ENCODE measurements at regions not wholly inside any gene's neighbourhood (a gene's known extent, or its start where the extent isn't known, plus 50 kb on each side); places are given as distances from the start of the nearest gene placed in this dataset.

DNA sequence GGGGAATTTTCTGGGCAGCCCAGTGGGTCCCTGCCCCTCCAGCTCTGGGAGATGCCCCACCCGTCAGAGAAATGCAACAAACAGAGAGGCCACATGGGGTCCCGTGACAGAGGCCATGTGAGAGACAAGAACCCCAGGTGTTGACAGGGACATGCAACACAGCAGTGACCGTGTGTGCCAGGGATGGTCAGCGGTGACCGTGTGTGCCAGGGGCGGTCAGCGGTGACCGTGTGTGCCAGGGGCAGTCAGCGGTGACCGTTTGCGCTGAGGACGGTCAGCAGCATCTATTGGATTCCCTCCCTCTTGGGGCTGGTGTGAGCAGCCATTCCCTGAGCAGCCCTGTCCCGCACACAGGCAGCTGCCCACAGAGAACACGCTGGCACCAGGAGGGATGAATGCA is 146.6 kb upstream of the OTOS start:
- DNase-seq: no peak

DNA sequence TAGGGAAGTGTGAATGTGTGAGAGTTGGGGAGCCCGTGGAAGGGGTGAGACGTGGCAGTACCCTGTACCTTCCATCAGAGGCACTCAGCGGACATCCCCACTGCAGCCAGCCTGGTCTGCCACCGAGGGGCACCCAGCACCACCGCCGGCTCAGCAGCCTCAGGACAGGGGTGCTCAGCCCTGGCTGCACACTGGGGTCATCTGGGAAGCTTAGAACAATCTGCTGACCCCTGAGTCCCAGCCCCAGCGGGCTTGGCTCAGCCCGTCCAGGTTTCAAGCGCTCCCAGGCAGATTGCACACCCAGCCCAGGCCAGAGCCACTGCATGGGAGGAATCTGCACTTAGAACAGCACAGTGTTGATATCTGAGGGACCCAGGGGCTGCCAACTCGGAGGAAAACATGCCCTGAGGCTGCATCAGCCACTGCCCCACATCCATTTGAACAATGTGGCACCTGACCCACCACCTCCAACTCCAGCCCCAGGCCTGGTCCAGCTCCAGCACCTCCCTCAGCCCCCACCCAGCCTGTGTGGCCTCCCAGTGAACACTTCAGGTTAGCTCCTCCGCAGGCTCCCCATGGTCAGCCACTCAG is 147.1 kb upstream of the OTOS start:
- no peak for DNase-seq

- DNase-seq: no peak
Observed at GRCh38 chr2:240288087-240288521, 147.4 kb upstream of the GPC1 start.

DNA sequence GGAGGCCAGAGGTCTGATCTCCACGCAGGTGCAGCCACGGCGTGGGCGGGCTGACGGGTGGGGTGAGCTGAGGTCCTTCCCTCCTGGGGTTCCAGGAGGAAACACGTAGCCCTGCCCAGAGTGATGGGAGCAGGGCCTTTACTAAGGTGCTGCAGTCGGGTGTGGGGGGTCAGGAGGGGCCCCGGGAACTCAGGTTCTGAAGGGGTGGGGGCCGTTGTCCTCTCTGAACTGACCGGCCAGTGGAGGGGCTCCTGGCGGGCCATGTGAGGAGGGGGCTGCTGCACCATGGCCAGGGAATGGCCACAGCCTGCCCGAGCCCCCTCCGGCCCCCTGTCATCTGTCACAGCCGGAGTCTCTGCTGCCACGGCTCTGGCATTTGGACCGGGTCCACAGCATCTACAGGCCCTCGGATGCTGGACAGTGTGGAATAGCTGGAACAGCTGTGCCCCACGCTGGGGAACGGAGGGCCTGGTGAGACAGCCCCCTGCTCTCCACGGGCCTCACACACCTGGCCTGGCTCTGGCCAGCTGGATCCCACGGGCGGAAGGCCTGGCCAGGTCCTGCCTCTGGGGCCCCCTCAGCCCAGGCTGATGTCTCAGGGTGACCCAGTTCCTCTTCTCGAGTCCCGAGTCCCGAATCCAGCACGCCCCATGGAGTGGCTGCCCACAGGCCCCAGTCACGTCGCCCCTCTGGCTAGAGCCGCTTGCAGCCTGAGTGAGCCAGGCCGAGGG is 145.6 kb upstream of the GPC1 start:
- DNase-seq: no peak

DNA sequence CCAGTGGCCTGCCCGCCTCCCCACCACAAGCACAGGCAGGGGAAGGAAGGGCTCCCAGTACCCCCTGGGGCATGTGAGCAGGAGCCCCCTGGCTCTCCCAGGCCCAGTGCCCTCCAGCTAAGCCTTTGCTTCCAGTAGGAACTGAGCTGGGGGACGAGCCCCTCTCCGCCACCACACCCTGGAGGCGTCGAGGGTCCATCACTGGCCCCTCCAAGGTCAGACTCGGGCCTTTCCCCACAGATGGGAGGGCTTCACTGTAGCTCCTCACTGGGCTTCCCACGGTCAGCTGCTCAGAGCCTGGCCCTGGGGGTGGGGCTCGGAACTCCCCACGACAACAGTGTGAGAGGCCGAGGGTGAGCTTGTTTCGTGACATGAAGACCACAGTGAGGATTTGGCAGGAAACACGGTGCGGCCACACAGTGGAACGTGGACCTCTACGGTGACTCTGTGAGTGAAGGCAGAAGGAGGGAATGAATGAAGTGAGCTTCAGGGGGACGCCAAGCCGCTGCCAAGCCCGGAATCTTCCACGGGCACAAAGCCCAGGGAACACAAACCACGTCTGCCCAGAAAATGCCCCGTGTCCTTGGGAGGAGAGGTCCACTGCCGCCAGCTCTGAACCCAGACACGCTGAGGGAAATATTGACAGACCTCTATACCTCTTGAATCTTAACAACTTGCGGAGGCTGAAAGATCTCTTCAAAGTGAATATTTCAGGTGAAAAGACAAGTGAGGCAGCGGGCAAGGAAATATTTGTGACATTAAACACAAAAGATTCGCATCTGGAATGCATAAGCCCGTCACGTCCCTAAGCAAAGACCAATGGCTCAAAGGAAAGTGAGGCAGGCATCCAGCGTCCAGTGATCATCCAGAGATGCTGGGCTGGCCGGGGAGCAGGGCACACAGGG is 144.8 kb upstream of the GPC1 start:
- no peak for DNase-seq

DNA sequence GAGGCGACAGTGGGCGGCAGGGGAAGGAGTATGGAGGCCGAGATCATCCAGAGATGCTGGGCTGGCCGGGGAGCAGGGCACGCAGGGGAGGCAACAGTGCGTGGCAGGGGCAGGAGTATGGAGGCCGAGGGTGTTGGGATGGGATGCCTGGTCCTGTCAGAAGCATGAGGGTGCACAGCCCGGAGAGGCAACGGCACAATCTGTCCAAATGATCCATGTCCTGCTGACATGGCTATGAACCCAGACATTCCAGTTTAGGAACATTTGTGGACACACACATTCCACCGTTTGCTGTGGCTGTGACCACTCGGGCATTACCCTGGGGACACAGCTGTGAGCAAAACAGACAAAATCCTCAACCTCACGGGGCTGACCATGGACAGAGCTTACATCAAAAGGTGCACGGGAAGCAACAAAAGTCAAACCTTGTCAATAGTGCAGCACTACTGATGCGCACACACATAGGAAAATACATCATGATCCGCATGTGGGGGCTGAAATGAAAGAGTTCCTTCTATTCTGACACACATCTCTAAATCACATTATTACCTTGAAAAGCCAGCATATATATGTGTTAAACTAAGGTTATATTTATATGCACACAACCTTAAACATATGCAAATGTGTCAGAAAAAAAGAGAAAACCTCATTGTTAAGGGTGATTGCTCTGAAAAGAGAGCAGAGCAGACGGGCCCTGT is 144.0 kb upstream of the GPC1 start:
- DNase-seq: no peak

GRCh38 chr2:240292035-240292574 is 143.4 kb upstream of the GPC1 start:
- DNase-seq: no peak

GRCh38 chr2:240292619-240293525 is 142.6 kb upstream of the GPC1 start:
- DNase-seq: no peak

DNA sequence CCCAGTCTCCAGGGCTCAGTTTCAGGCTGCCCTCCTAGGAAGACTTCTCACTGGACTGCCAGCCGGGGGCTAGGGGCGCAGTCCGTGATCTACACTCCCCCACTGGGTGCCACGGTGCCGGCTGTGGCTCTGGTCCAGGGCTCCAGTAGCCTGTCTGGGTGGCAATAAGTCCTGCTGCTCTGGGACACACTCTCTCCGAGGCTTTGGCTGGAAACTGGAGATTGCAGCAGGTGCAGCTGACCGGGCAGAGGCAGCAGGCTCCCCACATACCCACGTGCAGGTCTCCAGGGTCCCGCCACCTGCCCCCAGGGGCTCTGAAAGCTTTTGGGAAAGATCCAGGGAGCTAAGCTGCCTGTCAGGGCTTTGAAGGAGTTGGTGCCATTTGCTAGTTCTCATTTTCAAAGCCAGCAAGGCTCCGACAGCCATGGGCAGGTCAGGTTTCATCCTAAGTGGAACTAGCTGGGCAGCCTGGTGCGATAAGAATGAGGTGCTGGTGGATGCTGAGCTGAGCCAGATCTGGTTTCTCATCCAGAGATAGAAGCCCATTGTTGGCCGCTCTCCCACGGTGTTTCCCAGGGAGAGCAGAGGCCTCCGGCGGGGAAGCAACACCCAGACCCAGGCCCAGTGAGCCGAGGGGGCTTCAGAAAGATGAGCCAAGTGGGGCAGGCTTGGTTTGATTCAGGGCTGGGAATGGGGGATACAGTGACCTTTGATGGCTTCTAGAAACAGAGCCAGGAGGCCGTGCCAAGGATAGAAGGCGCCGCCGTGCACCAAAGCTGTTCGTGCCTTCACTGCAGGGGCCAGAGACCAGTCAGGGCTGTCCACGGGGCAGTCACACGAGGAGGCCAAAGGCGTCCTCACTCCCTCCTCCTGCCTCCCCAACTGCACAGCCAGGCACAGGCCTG is 141.7 kb upstream of the GPC1 start:
- DNase-seq: no peak

GRCh38 chr2:240294514-240294913 is 140.9 kb upstream of the GPC1 start:
- DNase-seq: no peak

DNA sequence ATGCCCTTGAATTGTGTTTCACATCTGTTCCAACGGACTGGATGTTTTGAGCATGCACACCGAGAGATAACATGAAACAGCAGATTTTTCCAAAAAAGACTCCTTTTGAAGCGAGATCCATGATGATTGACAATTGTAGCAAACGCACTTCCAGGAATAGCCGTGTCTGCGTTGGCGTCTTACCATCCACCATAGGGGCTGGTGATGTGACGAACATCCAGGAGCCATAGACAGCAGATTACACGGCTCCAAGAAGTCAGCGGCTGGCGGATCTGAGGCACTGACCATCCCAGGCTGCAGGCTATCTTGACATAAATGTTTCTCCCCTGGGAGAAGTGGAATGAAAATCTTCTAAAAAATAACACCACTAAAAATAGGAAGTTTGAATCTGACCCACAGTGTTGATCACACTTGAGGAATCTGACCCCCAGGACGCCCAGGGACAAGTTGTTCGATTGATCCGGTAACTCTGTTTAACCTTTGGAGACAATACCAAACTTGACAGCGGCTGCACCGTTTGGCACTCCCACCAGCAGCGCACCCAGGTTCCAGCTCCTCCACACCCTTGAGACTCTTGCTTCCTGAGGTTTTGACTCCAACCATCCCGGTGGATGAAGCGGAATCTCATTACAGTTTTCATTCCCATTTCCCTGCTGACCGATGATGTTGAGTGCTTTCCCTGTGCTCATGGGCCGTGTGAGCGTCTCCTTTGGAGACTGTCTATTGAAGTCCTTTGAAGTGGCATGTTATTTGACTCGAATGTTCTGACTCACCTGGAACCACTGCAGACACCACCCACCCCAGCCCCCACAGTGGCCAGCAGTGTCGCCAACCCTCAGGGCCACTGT is 140.0 kb upstream of the GPC1 start:
- DNase-seq: no peak

- DNase-seq: no peak
Observed at GRCh38 chr2:240296104-240296406, 139.4 kb upstream of the GPC1 start.

DNA sequence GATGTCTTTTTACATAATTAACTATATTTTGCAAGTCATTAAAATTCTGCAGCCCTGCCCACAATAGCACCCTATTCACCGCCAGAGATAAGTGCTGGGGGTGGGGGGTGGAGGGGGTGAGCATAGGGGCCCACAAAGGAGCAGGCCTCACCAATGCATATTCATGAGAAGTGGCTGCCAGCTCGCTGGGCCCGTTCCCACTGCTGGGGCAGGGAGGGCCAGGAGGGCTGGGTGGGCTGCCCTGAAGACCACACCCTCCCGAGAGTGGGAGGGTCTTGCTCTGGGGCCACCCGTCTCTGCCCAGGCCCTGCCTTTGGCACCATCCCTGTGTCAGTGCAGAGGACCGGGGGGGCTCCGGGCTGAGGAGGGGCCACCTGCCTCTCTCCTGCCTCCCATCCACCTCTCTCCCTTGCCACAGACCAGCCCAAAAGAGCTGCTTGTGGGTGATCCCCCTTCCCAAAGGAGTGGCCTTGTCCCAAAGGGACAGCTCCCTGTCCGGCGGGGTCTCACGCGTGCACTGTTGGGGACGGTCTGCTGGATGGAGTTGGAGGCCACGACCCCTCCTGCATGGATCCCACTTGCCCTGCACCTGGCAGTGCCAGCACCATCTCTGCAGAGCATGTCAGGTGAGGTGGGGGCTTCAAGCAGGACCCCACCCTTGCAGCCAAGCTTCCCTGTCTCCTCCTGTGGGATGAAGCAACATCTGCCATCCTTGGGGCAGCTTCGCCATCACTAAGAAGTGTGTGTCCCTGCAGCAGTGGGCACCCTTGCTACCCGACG is 138.8 kb upstream of the GPC1 start:
- DNase-seq: no peak

- no peak for DNase-seq
Observed at GRCh38 chr2:240297256-240298116, 138.0 kb upstream of the GPC1 start.

- no peak for DNase-seq
Observed at GRCh38 chr2:240298117-240298790, 137.2 kb upstream of the GPC1 start.

- DNase-seq: no peak
Observed at GRCh38 chr2:240298803-240299709, 136.4 kb upstream of the GPC1 start.

Measured in stimulated activated CD4-positive, alpha-beta T cell treated with anti-CD3 and anti-CD28 coated beads, Interleukin-1b, Interleukin-23, amount 100 ng/mL, for 48 hours (primary cell).